ENCODE measurements at regions not wholly inside any gene's neighbourhood (a gene's known extent, or its start where the extent isn't known, plus 50 kb on each side); places are given as distances from the start of the nearest gene placed in this dataset.
"Not testable (repeated sequence)": the region's sequence is repeated elsewhere in the genome, so short reads cannot be mapped to it uniquely, and the experiment has no call there.

DNA sequence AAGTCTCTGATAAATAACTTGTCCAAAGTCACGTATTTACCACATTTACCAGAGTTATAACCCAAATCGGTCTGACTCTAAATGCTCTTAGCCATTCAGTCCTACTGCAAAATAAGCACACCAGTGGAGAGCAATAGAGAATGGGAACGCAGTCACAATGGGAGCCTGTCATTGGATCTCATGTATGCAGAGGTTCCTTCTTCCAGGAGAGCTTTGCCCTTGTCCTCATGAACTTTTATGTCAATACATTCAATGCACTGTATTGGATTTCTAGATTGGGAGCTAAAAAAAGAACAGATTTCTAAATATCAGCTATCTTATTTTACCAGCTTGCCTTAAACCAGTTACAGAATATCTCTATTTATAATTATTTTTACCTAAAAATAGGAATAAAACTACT lies 149.1 kb upstream of the CXXC4 start:
- no peaks in the 10 kb centered on the region for H4K20me1 ChIP-seq (ENCODE audit: insufficient read depth, low read length)
- H3K79me2 ChIP-seq (ENCODE audit: insufficient read depth, low read length) = no peaks in the 10 kb centered on the region
- no peak overlapping the region for H3K4me3 ChIP-seq (ENCODE audit: low read depth in 1 of 2, low read length in 2 of 2)
- DNase-seq = no peak
- H3K9me3 ChIP-seq (ENCODE audit: insufficient read depth, low read length, severe bottlenecking) = no peaks in the 10 kb centered on the region
- H3K9ac ChIP-seq (ENCODE audit: low read depth, low read length) = no peak overlapping the region
- no peak overlapping the region for H2AFZ ChIP-seq (ENCODE audit: low read depth, low read length)
- no peaks in the 10 kb centered on the region for H3K27me3 ChIP-seq (ENCODE audit: insufficient read depth, low read length, poor library complexity)
- no peak for TF ChIP-seq EZH2 (IDR thresholded peaks at IDR 0.05; ENCODE audit: borderline replicate concordance, low read depth, low read length, severe bottlenecking)
- TF ChIP-seq, protein P1, sequence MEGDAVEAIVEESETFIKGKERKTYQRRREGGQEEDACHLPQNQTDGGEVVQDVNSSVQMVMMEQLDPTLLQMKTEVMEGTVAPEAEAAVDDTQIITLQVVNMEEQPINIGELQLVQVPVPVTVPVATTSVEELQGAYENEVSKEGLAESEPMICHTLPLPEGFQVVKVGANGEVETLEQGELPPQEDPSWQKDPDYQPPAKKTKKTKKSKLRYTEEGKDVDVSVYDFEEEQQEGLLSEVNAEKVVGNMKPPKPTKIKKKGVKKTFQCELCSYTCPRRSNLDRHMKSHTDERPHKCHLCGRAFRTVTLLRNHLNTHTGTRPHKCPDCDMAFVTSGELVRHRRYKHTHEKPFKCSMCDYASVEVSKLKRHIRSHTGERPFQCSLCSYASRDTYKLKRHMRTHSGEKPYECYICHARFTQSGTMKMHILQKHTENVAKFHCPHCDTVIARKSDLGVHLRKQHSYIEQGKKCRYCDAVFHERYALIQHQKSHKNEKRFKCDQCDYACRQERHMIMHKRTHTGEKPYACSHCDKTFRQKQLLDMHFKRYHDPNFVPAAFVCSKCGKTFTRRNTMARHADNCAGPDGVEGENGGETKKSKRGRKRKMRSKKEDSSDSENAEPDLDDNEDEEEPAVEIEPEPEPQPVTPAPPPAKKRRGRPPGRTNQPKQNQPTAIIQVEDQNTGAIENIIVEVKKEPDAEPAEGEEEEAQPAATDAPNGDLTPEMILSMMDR (IDR thresholded peaks at IDR 0.05; ENCODE audit: borderline replicate concordance, extremely low read depth, low read length, poor library complexity, severe bottlenecking) = no peak
- no peak for ATAC-seq (ENCODE audit: insufficient read depth, low read depth)
- no peaks in the 10 kb centered on the region for H3K4me1 ChIP-seq (ENCODE audit: insufficient read depth, low read length)
- H3K36me3 ChIP-seq (ENCODE audit: insufficient read depth, low read length) = no peaks in the 10 kb centered on the region
- no peak overlapping the region for H3K27ac ChIP-seq (ENCODE audit: low read length)
- H3K4me2 ChIP-seq (ENCODE audit: insufficient read depth, low read length) = no peak overlapping the region

DNA sequence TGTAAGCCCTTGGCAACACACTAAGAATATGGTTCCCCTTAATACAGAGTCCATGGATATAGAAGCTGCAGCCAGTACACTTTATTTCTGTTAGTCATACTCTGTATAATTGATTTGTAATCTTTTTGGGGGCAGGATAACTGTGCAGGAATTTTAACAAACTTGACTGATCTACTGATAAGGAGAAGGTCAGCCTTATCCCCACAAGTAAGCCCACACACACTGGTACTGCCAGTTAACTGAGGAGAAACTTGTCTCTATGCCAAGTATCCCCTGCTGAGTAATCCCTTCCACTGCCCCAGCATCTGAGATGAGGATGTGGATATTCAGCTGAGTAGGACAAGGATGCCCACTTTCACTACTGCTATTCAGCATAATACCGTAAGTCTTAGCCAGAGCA lies 154.9 kb upstream of the CXXC4 start:
- no peaks in the 10 kb centered on the region for H3K4me1 ChIP-seq (ENCODE audit: insufficient read depth, low read length)
- no peak for ATAC-seq (ENCODE audit: insufficient read depth, low read depth)
- TF ChIP-seq EZH2 (IDR thresholded peaks at IDR 0.05; ENCODE audit: borderline replicate concordance, low read depth, low read length, severe bottlenecking) = no peak
- TF ChIP-seq, protein P1 (IDR thresholded peaks at IDR 0.05; ENCODE audit: borderline replicate concordance, extremely low read depth, low read length, poor library complexity, severe bottlenecking) = no peak
- H3K4me3 ChIP-seq (ENCODE audit: low read depth in 1 of 2, low read length in 2 of 2) = no peak overlapping the region
- H3K36me3 ChIP-seq (ENCODE audit: insufficient read depth, low read length) = no peaks in the 10 kb centered on the region
- no peak overlapping the region for H2AFZ ChIP-seq (ENCODE audit: low read depth, low read length)
- no peak overlapping the region for H3K9ac ChIP-seq (ENCODE audit: low read depth, low read length)
- H3K27me3 ChIP-seq (ENCODE audit: insufficient read depth, low read length, poor library complexity) = no peaks in the 10 kb centered on the region
- H3K79me2 ChIP-seq (ENCODE audit: insufficient read depth, low read length) = no peaks in the 10 kb centered on the region
- H3K27ac ChIP-seq (ENCODE audit: low read length) = no peak overlapping the region
- no peaks in the 10 kb centered on the region for H4K20me1 ChIP-seq (ENCODE audit: insufficient read depth, low read length)
- no peaks in the 10 kb centered on the region for H3K9me3 ChIP-seq (ENCODE audit: insufficient read depth, low read length, severe bottlenecking)
- DNase-seq = no peak
- H3K4me2 ChIP-seq (ENCODE audit: insufficient read depth, low read length) = no peak overlapping the region

DNA sequence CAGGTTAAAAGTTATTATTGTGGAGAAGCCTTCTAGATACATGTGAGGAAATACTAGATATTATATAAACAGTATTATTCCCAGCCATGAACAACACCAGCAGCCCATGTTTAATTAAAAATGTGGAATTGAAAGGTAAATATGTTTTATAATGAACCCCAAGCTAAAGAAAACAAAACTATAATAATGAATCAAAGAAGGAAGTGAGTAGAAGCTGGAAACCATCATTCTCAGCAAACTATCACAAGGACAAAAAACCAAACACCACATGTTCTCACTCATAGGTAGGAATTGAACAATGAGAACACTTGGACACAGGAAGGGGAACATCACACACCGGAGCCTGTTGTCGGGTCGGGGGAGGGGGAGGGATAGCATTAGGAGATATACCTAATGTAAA lies 167.6 kb upstream of the CXXC4 start:
- H3K4me3 ChIP-seq (ENCODE audit: low read depth in 1 of 2, low read length in 2 of 2); H3K27ac ChIP-seq (ENCODE audit: low read length); H3K79me2 ChIP-seq (ENCODE audit: insufficient read depth, low read length); H3K4me1 ChIP-seq (ENCODE audit: insufficient read depth, low read length); H4K20me1 ChIP-seq (ENCODE audit: insufficient read depth, low read length); ATAC-seq (ENCODE audit: insufficient read depth, low read depth); H2AFZ ChIP-seq (ENCODE audit: low read depth, low read length); H3K9ac ChIP-seq (ENCODE audit: low read depth, low read length); H3K4me2 ChIP-seq (ENCODE audit: insufficient read depth, low read length); H3K27me3 ChIP-seq (ENCODE audit: insufficient read depth, low read length, poor library complexity); DNase-seq; H3K36me3 ChIP-seq (ENCODE audit: insufficient read depth, low read length); H3K9me3 ChIP-seq (ENCODE audit: insufficient read depth, low read length, severe bottlenecking): not testable (repeated sequence)

DNA sequence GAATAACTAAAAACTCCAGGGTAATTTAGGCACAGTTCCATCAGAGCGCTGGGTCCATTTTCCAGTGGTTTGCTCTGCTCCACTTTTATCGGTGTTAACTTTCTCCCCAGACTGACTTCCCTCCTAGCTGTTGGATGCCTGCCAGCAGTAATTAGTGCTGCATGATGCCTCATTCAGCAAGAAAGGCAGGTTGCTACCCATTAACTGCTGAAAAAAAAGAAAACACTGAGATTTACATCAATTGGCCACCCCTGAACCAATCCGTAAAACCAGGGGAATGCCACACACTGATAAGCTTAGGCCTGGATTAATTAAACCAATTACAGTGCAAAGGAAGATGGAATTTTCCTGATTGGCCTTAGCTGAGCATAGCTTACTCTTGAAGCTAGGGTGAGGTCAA lies 182.4 kb upstream of the CXXC4 start:
- Histone ChIP-seq H3K79me2 (ENCODE audit: insufficient read depth, low read length) (no peaks in the 10 kb centered on the region), H3K27ac (ENCODE audit: low read length) (no peak overlapping the region), H3K4me2 (ENCODE audit: insufficient read depth, low read length) (no peak overlapping the region), H3K4me1 (ENCODE audit: insufficient read depth, low read length) (no peaks in the 10 kb centered on the region), H3K27me3 (ENCODE audit: insufficient read depth, low read length, poor library complexity) (no peaks in the 10 kb centered on the region), H3K9me3 (ENCODE audit: insufficient read depth, low read length, severe bottlenecking) (no peaks in the 10 kb centered on the region), H3K4me3 (ENCODE audit: low read depth in 1 of 2, low read length in 2 of 2) (no peak overlapping the region), H3K9ac (ENCODE audit: low read depth, low read length) (no peak overlapping the region), H2AFZ (ENCODE audit: low read depth, low read length) (no peak overlapping the region), H4K20me1 (ENCODE audit: insufficient read depth, low read length) (no peaks in the 10 kb centered on the region), H3K36me3 (ENCODE audit: insufficient read depth, low read length) (no peaks in the 10 kb centered on the region)
- ATAC-seq (ENCODE audit: insufficient read depth, low read depth) (no peak), DNase-seq (no peak)
- TF ChIP-seq, protein P1 (IDR thresholded peaks at IDR 0.05; ENCODE audit: borderline replicate concordance, extremely low read depth, low read length, poor library complexity, severe bottlenecking) = no peak
- no peak for TF ChIP-seq EZH2 (IDR thresholded peaks at IDR 0.05; ENCODE audit: borderline replicate concordance, low read depth, low read length, severe bottlenecking)

Data from DND-41 (cell line).